K562 (cell line): ENCODE measurements at regions not wholly inside any gene's neighbourhood (a gene's known extent, or its start where the extent isn't known, plus 50 kb on each side); places are given as distances from the start of the nearest gene placed in this dataset.

Experiments used
- ATAC-seq: fragments of 200-7000 bp; cut with Tn5 transposase; 3 replicates; pipeline ENCODE4 v1.9.1; 2020; ENCODE audit warnings: moderate library complexity
- BruUV-seq: library from RNA; stranded (reverse); fragments of 400-500 nt; replicated peaks from 2 replicates; lab custom pipeline; 2021; lab: Mats Ljungman, UMichigan
- CTCF ChIA-PET: fragments of 300-600 bp; formaldehyde crosslinking; extraction: SDS; loops from one replicate; lab custom pipeline; 2021; ENCODE audit warnings: low intra/inter-chr PET ratio; lab: Yijun Ruan, JAX
- POLR2A ChIA-PET: fragments of 300-600, 350-650 bp; sonication (Branson Sonifier 250); formaldehyde crosslinking; extraction: SDS; loops from one replicate; lab custom pipeline; 2021; ENCODE audit warnings: antibody characterized with exemption, inconsistent platforms; lab: Yijun Ruan, JAX
- DNase-seq, 4 experiments: peaks; one replicate each; pipeline versions ENCODE4 v3.0.0 to v3.0.0-alpha.2; 2011 to 2018; ENCODE audit warnings: low spot score in 3 of 4, mixed read lengths in 3 of 4; ENCODE audit errors: extremely low read depth in 1 of 4
- FAIRE-seq: peaks from 2 replicates; lab custom pipeline; 2011; peaks lifted over from hg19 to GRCh38; lab: Jason Lieb, UNC
- H2AFZ ChIP-seq: 2 replicates; pipeline ENCODE4 v1.6.0; 2011; ENCODE audit warnings: low read depth, low read length, control low read depth, inconsistent platforms
- H3K27ac ChIP-seq: fragments of 200-600 bp; 3 replicates; pipeline ENCODE4 v1.8.0; 2011; ENCODE audit warnings: low read depth, mild to moderate bottlenecking, control low read depth, inconsistent platforms, low read length, moderate library complexity, mixed read lengths; ENCODE audit errors: extremely low read depth
- H3K27me3 ChIP-seq, 2 experiments: fragments of 300-600 bp in 1 of 2; 2 replicates in 1 of 2; 3 replicates in 1 of 2; pipeline versions ENCODE4 v1.6.0 to v1.8.0; 2011; ENCODE audit warnings: inconsistent platforms in 2 of 2, low read length in 2 of 2, mild to moderate bottlenecking in 1 of 2, mixed read lengths in 1 of 2, moderate library complexity in 1 of 2; ENCODE audit not compliant: control insufficient read depth in 2 of 2, insufficient read depth in 2 of 2
- H3K36me3 ChIP-seq: fragments of 300-600 bp; 3 replicates; pipeline ENCODE4 v1.8.0; 2011; ENCODE audit warnings: mild to moderate bottlenecking, low read length, inconsistent platforms; ENCODE audit not compliant: control insufficient read depth, insufficient read depth
- H3K4me1 ChIP-seq, 2 experiments: fragments of 200-600 bp in 1 of 2; replicated peaks in 1 of 2; 2 replicates in 1 of 2; 3 replicates in 1 of 2; pipeline versions ENCODE4 v1.5.1 to v1.8.0; 2011; ENCODE audit warnings: inconsistent platforms in 2 of 2, low read length in 2 of 2, mild to moderate bottlenecking in 1 of 2, mixed read lengths in 1 of 2, moderate library complexity in 1 of 2; ENCODE audit not compliant: control insufficient read depth in 2 of 2, insufficient read depth in 2 of 2
- H3K4me2 ChIP-seq: 2 replicates; pipeline ENCODE4 v1.6.1; 2011; ENCODE audit warnings: low read length, control low read depth, inconsistent platforms, mixed read lengths; ENCODE audit not compliant: insufficient read depth
- H3K4me3 ChIP-seq: fragments of 200-600 bp; sonication (generic), shearing (Covaris generic); 2 replicates; pipeline ENCODE4 v1.5.1; 2016; ENCODE audit warnings: control low read depth, inconsistent platforms
- H3K79me2 ChIP-seq: fragments of 200-600 bp; 3 replicates; pipeline ENCODE4 v1.8.0; 2011; ENCODE audit warnings: low read length, inconsistent platforms; ENCODE audit not compliant: control insufficient read depth, insufficient read depth
- H3K9ac ChIP-seq, 2 experiments: 2 replicates each; pipeline versions ENCODE4 v1.6.0 to v1.6.1; 2011; ENCODE audit warnings: low read depth in 2 of 2, low read length in 2 of 2, control low read depth in 1 of 2, inconsistent platforms in 1 of 2, mild to moderate bottlenecking in 1 of 2, mixed read lengths in 1 of 2; ENCODE audit not compliant: insufficient read depth in 1 of 2
- H3K9me1 ChIP-seq: one replicate; pipeline ENCODE4 v1.6.0; 2011; ENCODE audit warnings: inconsistent platforms, mild to moderate bottlenecking, low read length, moderate library complexity; ENCODE audit not compliant: control insufficient read depth, insufficient read depth
- H3K9me3 ChIP-seq: replicated peaks from 2 replicates; pipeline ENCODE4 v1.5.1; 2011; ENCODE audit warnings: low read depth, low read length, inconsistent platforms; ENCODE audit not compliant: control insufficient read depth, insufficient read depth
- H4K20me1 ChIP-seq: replicated peaks from 2 replicates; pipeline ENCODE4 v1.6.1; 2011; ENCODE audit warnings: low read length, inconsistent platforms, mixed read lengths; ENCODE audit not compliant: control insufficient read depth, insufficient read depth
- EGR1 ChIP-seq: fragments of 450-650 bp; conservative IDR thresholded peaks from 2 replicates; pipeline ENCODE4 v1.6.1; 2017; ENCODE audit warnings: mild to moderate bottlenecking
- ELF1 ChIP-seq: fragments of 200-800 bp; sonication (Bioruptor generic); IDR thresholded peaks from 2 replicates; pipeline ENCODE4 v1.6.1; 2016; ENCODE audit warnings: missing genetic modification characterization, missing compliant biosample characterization
- ETV6 ChIP-seq, 3 experiments: fragments of 150-350 bp in 1 of 3; sonication (generic) in 1 of 3; formaldehyde crosslinking in 1 of 3; IDR thresholded peaks; 2 replicates each; pipeline versions ENCODE4 v1.6.1 to v1.8.0; 2014 to 2022; ENCODE audit warnings: borderline replicate concordance in 2 of 3, low read depth in 2 of 3, antibody characterized with exemption in 1 of 3, low read length in 1 of 3, mild to moderate bottlenecking in 1 of 3, missing genetic modification reagents in 1 of 3
- JUNB ChIP-seq: fragments of 450-650 bp; formaldehyde crosslinking; conservative IDR thresholded peaks from 2 replicates; pipeline ENCODE4 v1.4.0; 2020; ENCODE audit warnings: mild to moderate bottlenecking
- MEF2D ChIP-seq: conservative IDR thresholded peaks from 2 replicates; pipeline ENCODE4 v1.6.1; 2016; ENCODE audit warnings: low read depth, missing genetic modification characterization, missing compliant biosample characterization
- NCOA1 ChIP-seq: fragments of 450-650 bp; IDR thresholded peaks from 2 replicates; pipeline ENCODE4 v1.6.1; 2016; ENCODE audit warnings: low read depth
- TAF15 ChIP-seq: fragments of 200-400 bp; formaldehyde crosslinking; IDR thresholded peaks from 2 replicates; pipeline ENCODE4 v1.6.1; 2017; ENCODE audit warnings: mild to moderate bottlenecking, low read depth, low read length, moderate library complexity
- U2AF2 ChIP-seq: fragments of 200-400 bp; formaldehyde crosslinking; optimal IDR thresholded peaks from 2 replicates; pipeline ENCODE3; 2017; ENCODE audit warnings: low read depth, mild to moderate bottlenecking, low read length
- in situ Hi-C: fragments of 300-500 bp; cut with MboI; formaldehyde crosslinking; loops from 4 replicates; pipeline ENCODE4 v1.15.0; 2018; ENCODE audit warnings: inconsistent platforms, mixed read lengths
- intact Hi-C: fragments of 100-400 bp; cut with micrococcal nuclease; formaldehyde crosslinking; loops from 2 replicates; pipeline ENCODE4 v1.14.2; 2022
- TF ChIP-seq, protein P1 (sequence below): fragments of 450-650 bp; IDR thresholded peaks from 2 replicates; pipeline ENCODE4 v1.6.1; 2017; ENCODE audit warnings: antibody characterized with exemption
- TF ChIP-seq, protein P2 (sequence below): IDR thresholded peaks from 2 replicates; pipeline ENCODE4 v1.6.1; 2011; ENCODE audit warnings: borderline replicate concordance, low read depth, mild to moderate bottlenecking, moderate library complexity, low read length; ENCODE audit not compliant: insufficient read depth, poor library complexity, severe bottlenecking
- TF ChIP-seq, protein P3 (sequence below): fragments of 250-450 bp; sonication (Bioruptor Pico); IDR thresholded peaks from 2 replicates; pipeline ENCODE4 v1.5.0; 2021
- TF ChIP-seq, protein P4 (sequence below): sonication (generic); formaldehyde crosslinking; IDR thresholded peaks from 2 replicates; pipeline ENCODE4 v1.8.1; 2022; ENCODE audit warnings: missing genetic modification reagents
- TF ChIP-seq, protein P5 (sequence below): IDR thresholded peaks from 3 replicates; pipeline ENCODE4 v1.6.1; 2011; ENCODE audit warnings: borderline replicate concordance, mild to moderate bottlenecking; ENCODE audit not compliant: insufficient read length, insufficient read depth

DNA sequence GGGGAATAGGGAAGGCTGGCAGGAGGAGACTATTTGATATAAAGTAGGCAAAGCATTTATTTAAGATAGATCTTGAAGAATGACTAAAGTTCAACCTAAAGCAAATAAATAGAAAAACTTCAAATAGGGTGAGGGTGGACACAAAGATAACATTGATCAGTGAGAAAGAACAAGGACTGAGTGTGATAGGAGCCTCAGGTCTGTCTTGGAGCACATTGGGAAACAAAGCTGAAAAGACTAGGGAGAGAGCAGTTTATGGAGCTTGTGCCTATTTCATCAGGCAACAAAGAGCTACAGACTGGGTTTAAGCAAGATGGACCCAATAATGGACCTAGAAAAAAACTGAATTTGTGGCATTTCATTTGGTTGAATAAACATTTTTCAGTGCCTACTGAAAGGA, 425.6 kb downstream of the SMARCA1 start:
- H3K9me3 ChIP-seq, result no peaks in the 10 kb centered on the region
- H3K79me2 ChIP-seq, result no peaks in the 10 kb centered on the region
- no peaks in the 10 kb centered on the region for H3K4me1 ChIP-seq
- no peaks in the 10 kb centered on the region for H4K20me1 ChIP-seq
- H2AFZ ChIP-seq, result no peak overlapping the region
- POLR2A ChIA-PET, result no interaction called here
- ATAC-seq, result no peak
- DNase-seq, result no peak
- in situ Hi-C loops (no loop called here), intact Hi-C loops (no loop called here)
- no peak overlapping the region for H3K4me3 ChIP-seq
- CTCF ChIA-PET, result no interaction called here
- H3K27ac ChIP-seq, result no peak overlapping the region
- FAIRE-seq, result no peak
- H3K36me3 ChIP-seq, result no peaks in the 10 kb centered on the region
- H3K9ac ChIP-seq, result no peak overlapping the region
- no peaks in the 10 kb centered on the region for H3K9me1 ChIP-seq
- BruUV-seq, result no TSS peak
- H3K4me2 ChIP-seq, result no peak overlapping the region
- no peaks in the 10 kb centered on the region for H3K27me3 ChIP-seq
- TF ChIP-seq MEF2D (tag), result no peak
- TF ChIP-seq NCOA1, result no peak
- TF ChIP-seq, protein P1, sequence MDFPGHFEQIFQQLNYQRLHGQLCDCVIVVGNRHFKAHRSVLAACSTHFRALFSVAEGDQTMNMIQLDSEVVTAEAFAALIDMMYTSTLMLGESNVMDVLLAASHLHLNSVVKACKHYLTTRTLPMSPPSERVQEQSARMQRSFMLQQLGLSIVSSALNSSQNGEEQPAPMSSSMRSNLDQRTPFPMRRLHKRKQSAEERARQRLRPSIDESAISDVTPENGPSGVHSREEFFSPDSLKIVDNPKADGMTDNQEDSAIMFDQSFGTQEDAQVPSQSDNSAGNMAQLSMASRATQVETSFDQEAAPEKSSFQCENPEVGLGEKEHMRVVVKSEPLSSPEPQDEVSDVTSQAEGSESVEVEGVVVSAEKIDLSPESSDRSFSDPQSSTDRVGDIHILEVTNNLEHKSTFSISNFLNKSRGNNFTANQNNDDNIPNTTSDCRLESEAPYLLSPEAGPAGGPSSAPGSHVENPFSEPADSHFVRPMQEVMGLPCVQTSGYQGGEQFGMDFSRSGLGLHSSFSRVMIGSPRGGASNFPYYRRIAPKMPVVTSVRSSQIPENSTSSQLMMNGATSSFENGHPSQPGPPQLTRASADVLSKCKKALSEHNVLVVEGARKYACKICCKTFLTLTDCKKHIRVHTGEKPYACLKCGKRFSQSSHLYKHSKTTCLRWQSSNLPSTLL, result no peak
- TF ChIP-seq, protein P2, sequence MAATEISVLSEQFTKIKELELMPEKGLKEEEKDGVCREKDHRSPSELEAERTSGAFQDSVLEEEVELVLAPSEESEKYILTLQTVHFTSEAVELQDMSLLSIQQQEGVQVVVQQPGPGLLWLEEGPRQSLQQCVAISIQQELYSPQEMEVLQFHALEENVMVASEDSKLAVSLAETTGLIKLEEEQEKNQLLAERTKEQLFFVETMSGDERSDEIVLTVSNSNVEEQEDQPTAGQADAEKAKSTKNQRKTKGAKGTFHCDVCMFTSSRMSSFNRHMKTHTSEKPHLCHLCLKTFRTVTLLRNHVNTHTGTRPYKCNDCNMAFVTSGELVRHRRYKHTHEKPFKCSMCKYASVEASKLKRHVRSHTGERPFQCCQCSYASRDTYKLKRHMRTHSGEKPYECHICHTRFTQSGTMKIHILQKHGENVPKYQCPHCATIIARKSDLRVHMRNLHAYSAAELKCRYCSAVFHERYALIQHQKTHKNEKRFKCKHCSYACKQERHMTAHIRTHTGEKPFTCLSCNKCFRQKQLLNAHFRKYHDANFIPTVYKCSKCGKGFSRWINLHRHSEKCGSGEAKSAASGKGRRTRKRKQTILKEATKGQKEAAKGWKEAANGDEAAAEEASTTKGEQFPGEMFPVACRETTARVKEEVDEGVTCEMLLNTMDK, result no peak
- TF ChIP-seq, protein P3, sequence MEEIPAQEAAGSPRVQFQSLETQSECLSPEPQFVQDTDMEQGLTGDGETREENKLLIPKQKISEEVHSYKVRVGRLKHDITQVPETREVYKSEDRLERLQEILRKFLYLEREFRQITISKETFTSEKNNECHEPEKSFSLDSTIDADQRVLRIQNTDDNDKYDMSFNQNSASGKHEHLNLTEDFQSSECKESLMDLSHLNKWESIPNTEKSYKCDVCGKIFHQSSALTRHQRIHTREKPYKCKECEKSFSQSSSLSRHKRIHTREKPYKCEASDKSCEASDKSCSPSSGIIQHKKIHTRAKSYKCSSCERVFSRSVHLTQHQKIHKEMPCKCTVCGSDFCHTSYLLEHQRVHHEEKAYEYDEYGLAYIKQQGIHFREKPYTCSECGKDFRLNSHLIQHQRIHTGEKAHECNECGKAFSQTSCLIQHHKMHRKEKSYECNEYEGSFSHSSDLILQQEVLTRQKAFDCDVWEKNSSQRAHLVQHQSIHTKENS (CRISPR knock-in tag), result no peak
- TF ChIP-seq U2AF2, result no peak
- TF ChIP-seq TAF15, result no peak
- no peak for TF ChIP-seq EGR1
- TF ChIP-seq, protein P4, sequence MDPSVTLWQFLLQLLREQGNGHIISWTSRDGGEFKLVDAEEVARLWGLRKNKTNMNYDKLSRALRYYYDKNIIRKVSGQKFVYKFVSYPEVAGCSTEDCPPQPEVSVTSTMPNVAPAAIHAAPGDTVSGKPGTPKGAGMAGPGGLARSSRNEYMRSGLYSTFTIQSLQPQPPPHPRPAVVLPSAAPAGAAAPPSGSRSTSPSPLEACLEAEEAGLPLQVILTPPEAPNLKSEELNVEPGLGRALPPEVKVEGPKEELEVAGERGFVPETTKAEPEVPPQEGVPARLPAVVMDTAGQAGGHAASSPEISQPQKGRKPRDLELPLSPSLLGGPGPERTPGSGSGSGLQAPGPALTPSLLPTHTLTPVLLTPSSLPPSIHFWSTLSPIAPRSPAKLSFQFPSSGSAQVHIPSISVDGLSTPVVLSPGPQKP (CRISPR knock-in tag), result no peak
- TF ChIP-seq ELF1 (tag), result no peak
- no peak for TF ChIP-seq ETV6 (IDR thresholded peaks at IDR 0.05; ENCODE audit: borderline replicate concordance in 1 of 2, low read depth in 2 of 2, low read length in 1 of 2)
- no peak for TF ChIP-seq ETV6 (CRISPR knock-in tag; IDR thresholded peaks at IDR 0.05; ENCODE audit: borderline replicate concordance)
- no peak for TF ChIP-seq JUNB
- TF ChIP-seq, protein P5, sequence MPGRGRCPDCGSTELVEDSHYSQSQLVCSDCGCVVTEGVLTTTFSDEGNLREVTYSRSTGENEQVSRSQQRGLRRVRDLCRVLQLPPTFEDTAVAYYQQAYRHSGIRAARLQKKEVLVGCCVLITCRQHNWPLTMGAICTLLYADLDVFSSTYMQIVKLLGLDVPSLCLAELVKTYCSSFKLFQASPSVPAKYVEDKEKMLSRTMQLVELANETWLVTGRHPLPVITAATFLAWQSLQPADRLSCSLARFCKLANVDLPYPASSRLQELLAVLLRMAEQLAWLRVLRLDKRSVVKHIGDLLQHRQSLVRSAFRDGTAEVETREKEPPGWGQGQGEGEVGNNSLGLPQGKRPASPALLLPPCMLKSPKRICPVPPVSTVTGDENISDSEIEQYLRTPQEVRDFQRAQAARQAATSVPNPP, result no peak
